Aorta (tissue), 5 donors: ENCODE measurements at regions not wholly inside any gene's neighbourhood (a gene's known extent, or its start where the extent isn't known, plus 50 kb on each side); places are given as distances from the start of the nearest gene placed in this dataset.
"Not testable (repeated sequence)": the region's sequence is repeated elsewhere in the genome, so short reads cannot be mapped to it uniquely, and the experiment has no call there.

Experiments
- ATAC-seq: fragments of 200-7000 bp; cut with Tn5 transposase; one replicate; pipeline ENCODE4 v1.9.1; 2022; ENCODE audit warnings: moderate library complexity; ENCODE audit not compliant: low FRiP score
- DNase-seq, 2 donors: peaks; one replicate each; pipeline ENCODE4 v3.0.0-alpha.2; 2020
- H3K27ac ChIP-seq, 2 donors: one replicate each; pipeline ENCODE4 v1.5.1; 2013; ENCODE audit warnings: low read length in 2 of 2, mild to moderate bottlenecking in 2 of 2, moderate library complexity in 2 of 2, control low read depth in 1 of 2, inconsistent platforms in 1 of 2, low read depth in 1 of 2
- H3K27me3 ChIP-seq, 2 donors: one replicate each; pipeline ENCODE4 v1.6.1; 2013; ENCODE audit warnings: control low read depth in 1 of 2, low read length in 1 of 2, mild to moderate bottlenecking in 1 of 2, moderate library complexity in 1 of 2; ENCODE audit not compliant: insufficient read depth in 2 of 2, control insufficient read depth in 1 of 2
- H3K36me3 ChIP-seq, 2 donors: one replicate each; pipeline ENCODE4 v1.6.1; 2013; ENCODE audit warnings: control low read depth in 1 of 2, low read length in 1 of 2, mild to moderate bottlenecking in 1 of 2; ENCODE audit not compliant: insufficient read depth in 2 of 2, control insufficient read depth in 1 of 2
- H3K4me1 ChIP-seq, 2 donors: one replicate each; pipeline ENCODE4 v1.6.1; 2013; ENCODE audit warnings: low read length in 2 of 2, control low read depth in 1 of 2, mild to moderate bottlenecking in 1 of 2, moderate library complexity in 1 of 2; ENCODE audit not compliant: insufficient read depth in 2 of 2, control insufficient read depth in 1 of 2
- H3K4me3 ChIP-seq, 2 donors: one replicate each; pipeline ENCODE4 v1.5.1; 2013; ENCODE audit warnings: low read length in 2 of 2, control low read depth in 1 of 2, mild to moderate bottlenecking in 1 of 2
- H3K9me3 ChIP-seq: one replicate; pipeline ENCODE4 v1.6.1; 2013; ENCODE audit warnings: mild to moderate bottlenecking, low read length; ENCODE audit not compliant: control insufficient read depth
- WGBS, 2 donors: extraction: QIAGEN DNeasy Blood & Tissue Kit; methylation state at CpG; one replicate each; pipeline ENCODE4 v1.1.7; 2013; 5-methylcytosine and 5-hydroxymethylcytosine counted together
- intact Hi-C, 2 donors: fragments of 100-400 bp; cut with DNase I; formaldehyde crosslinking; loops; one replicate each; pipeline versions ENCODE4 v1.14.2 to v1.15.0; 2022
- donor health status: healthy with polysubstance abuse.
- donor health status: Bipolar disorder and iron deficiency.
- donor health status: DM: no; HTN: no; CAD: no.
- donor health status: DM: no; HTN: no; CAD: no.
- donor health status: DM: yes; HTN: yes; CAD: no.

- Histone ChIP-seq H3K36me3 (no peaks in the 10 kb centered on the region), H3K27ac (no peak overlapping the region), H3K9me3 (no peaks in the 10 kb centered on the region), H3K4me3 (no peak overlapping the region), H3K27me3 (no peaks in the 10 kb centered on the region), H3K4me1 (no peaks in the 10 kb centered on the region)
- no peak for DNase-seq
- ATAC-seq = no peak
- 22 to 24% methylated on average over 5 of the region's 5 CpGs for WGBS, 2 donors
- intact Hi-C loops = no loop called here
Observed at GRCh38 chr4:66489783-66490452, 819.6 kb upstream of the EPHA5 start.

- Histone ChIP-seq H3K9me3 (no peaks in the 10 kb centered on the region), H3K4me1 (no peaks in the 10 kb centered on the region), H3K4me3 (no peak overlapping the region), H3K36me3 (no peaks in the 10 kb centered on the region), H3K27ac (no peak overlapping the region), H3K27me3 (no peaks in the 10 kb centered on the region)
- intact Hi-C loops = no loop called here
- no peak for DNase-seq
- no peak for ATAC-seq
Observed at GRCh38 chr4:66489370-66489769, 819.1 kb upstream of the EPHA5 start.

- Histone ChIP-seq H3K36me3 (no peaks in the 10 kb centered on the region), H3K4me3 (no peak overlapping the region), H3K27me3 (no peaks in the 10 kb centered on the region), H3K27ac (no peak overlapping the region), H3K9me3 (no peaks in the 10 kb centered on the region), H3K4me1 (no peaks in the 10 kb centered on the region)
- 85 to 98% methylated on average over 1 of the region's 1 CpG for WGBS, 2 donors
- DNase-seq = no peak
- intact Hi-C loops = no loop called here
- ATAC-seq = no peak
Observed at GRCh38 chr4:66486068-66486467, 815.8 kb upstream of the EPHA5 start.

- intact Hi-C loops = no loop called here
- WGBS, 2 donors = 48 to 53% methylated on average over 1 of the region's 1 CpG
Observed at GRCh38 chr4:66482186-66482585, 811.9 kb upstream of the EPHA5 start.

GRCh38 chr4:66475596-66475995 lies 805.3 kb upstream of the EPHA5 start:
- intact Hi-C loops = no loop called here
- H3K4me3 ChIP-seq = no peak overlapping the region
- WGBS, 2 donors = 29 to 31% methylated on average over 3 of the region's 3 CpGs

More at GRCh38 chr4:66482186-66482585, 811.9 kb upstream of the EPHA5 start:
- Histone ChIP-seq H3K4me1 (no peaks in the 10 kb centered on the region), H3K27me3 (no peaks in the 10 kb centered on the region), H3K36me3 (no peaks in the 10 kb centered on the region), H3K9me3 (no peaks in the 10 kb centered on the region), H3K4me3 (no peak overlapping the region), H3K27ac (no peak overlapping the region)
- DNase-seq (no peak), ATAC-seq (no peak)

GRCh38 chr4:66465111-66465510 lies 794.8 kb upstream of the EPHA5 start:
- Histone ChIP-seq H3K27me3 (no peaks in the 10 kb centered on the region), H3K4me3 (no peak overlapping the region), H3K27ac (no peak overlapping the region), H3K36me3 (no peaks in the 10 kb centered on the region), H3K9me3 (no peaks in the 10 kb centered on the region), H3K4me1 (no peaks in the 10 kb centered on the region)
- WGBS, 2 donors = 88 to 92% methylated on average over 4 of the region's 4 CpGs
- intact Hi-C loops = no loop called here
- DNase-seq (no peak), ATAC-seq (no peak)

More at GRCh38 chr4:66475596-66475995, 805.3 kb upstream of the EPHA5 start:
- Histone ChIP-seq H3K4me1 (no peaks in the 10 kb centered on the region), H3K27me3 (no peaks in the 10 kb centered on the region), H3K9me3 (peaks cover 2% of the 10 kb centered on the region), H3K36me3 (no peaks in the 10 kb centered on the region), H3K27ac (no peak overlapping the region)
- DNase-seq (no peak), ATAC-seq (no peak)

- H3K4me1 ChIP-seq, DNase-seq, ATAC-seq, intact Hi-C loops, H3K4me3 ChIP-seq, H3K36me3 ChIP-seq, H3K27ac ChIP-seq, H3K9me3 ChIP-seq, H3K27me3 ChIP-seq: not testable (repeated sequence)
- 69 to 80% methylated on average over 7 of the region's 7 CpGs for WGBS, 2 donors
Observed at GRCh38 chr4:66462890-66463289, 792.6 kb upstream of the EPHA5 start.

GRCh38 chr4:66451741-66452140 lies 781.5 kb upstream of the EPHA5 start:
- no peak for ATAC-seq
- intact Hi-C loops = no loop called here
- DNase-seq = no peak
- Histone ChIP-seq H3K27ac (no peak overlapping the region), H3K9me3 (no peaks in the 10 kb centered on the region), H3K4me1 (no peaks in the 10 kb centered on the region), H3K4me3 (no peak overlapping the region), H3K27me3 (no peaks in the 10 kb centered on the region), H3K36me3 (no peaks in the 10 kb centered on the region)

GRCh38 chr4:66443008-66443407 lies 772.7 kb upstream of the EPHA5 start:
- ATAC-seq (no peak), DNase-seq (no peak)
- Histone ChIP-seq H3K4me1 (no peaks in the 10 kb centered on the region), H3K9me3 (no peaks in the 10 kb centered on the region), H3K36me3 (no peaks in the 10 kb centered on the region), H3K27ac (no peak overlapping the region), H3K27me3 (no peaks in the 10 kb centered on the region), H3K4me3 (no peak overlapping the region)
- 77 to 79% methylated on average over 3 of the region's 3 CpGs for WGBS, 2 donors
- intact Hi-C loops = no loop called here
